Glutamatergic neuron (in vitro differentiated cells): ENCODE measurements at regions not wholly inside any gene's neighbourhood (a gene's known extent, or its start where the extent isn't known, plus 50 kb on each side); places are given as distances from the start of the nearest gene placed in this dataset.

Source experiments
- DNase-seq: peaks from one replicate; pipeline ENCODE4 v3.0.0; 2022
- H3K27ac Mint-ChIP-seq: one replicate; pipeline ENCODE4 v1.8.0; 2020; ENCODE audit warnings: mild to moderate bottlenecking, mixed read lengths, inconsistent platforms; ENCODE audit not compliant: unreplicated experiment
- H3K27me3 Mint-ChIP-seq: one replicate; pipeline ENCODE4 v1.8.0; 2020; ENCODE audit warnings: mild to moderate bottlenecking, moderate library complexity, mixed read lengths, inconsistent platforms; ENCODE audit not compliant: unreplicated experiment
- H3K36me3 Mint-ChIP-seq: one replicate; pipeline ENCODE4 v1.8.0; 2020; ENCODE audit warnings: mild to moderate bottlenecking, mixed read lengths, inconsistent platforms; ENCODE audit not compliant: unreplicated experiment
- H3K4me1 Mint-ChIP-seq: one replicate; pipeline ENCODE4 v1.8.0; 2020; ENCODE audit warnings: mild to moderate bottlenecking, low read depth, mixed read lengths, inconsistent platforms; ENCODE audit not compliant: unreplicated experiment
- H3K4me3 Mint-ChIP-seq: one replicate; pipeline ENCODE4 v1.8.0; 2020; ENCODE audit warnings: mild to moderate bottlenecking, mixed read lengths, inconsistent platforms; ENCODE audit not compliant: unreplicated experiment
- H3K9me3 Mint-ChIP-seq: one replicate; pipeline ENCODE4 v1.8.0; 2020; ENCODE audit warnings: mild to moderate bottlenecking, moderate library complexity, mixed read lengths, inconsistent platforms; ENCODE audit not compliant: unreplicated experiment
- TF ChIP-seq, protein P1 (sequence below): fragments of 200-600 bp; sonication (generic); IDR thresholded peaks from one replicate; pipeline ENCODE4 v1.5.0; 2021; ENCODE audit not compliant: partially characterized antibody, unreplicated experiment

DNA sequence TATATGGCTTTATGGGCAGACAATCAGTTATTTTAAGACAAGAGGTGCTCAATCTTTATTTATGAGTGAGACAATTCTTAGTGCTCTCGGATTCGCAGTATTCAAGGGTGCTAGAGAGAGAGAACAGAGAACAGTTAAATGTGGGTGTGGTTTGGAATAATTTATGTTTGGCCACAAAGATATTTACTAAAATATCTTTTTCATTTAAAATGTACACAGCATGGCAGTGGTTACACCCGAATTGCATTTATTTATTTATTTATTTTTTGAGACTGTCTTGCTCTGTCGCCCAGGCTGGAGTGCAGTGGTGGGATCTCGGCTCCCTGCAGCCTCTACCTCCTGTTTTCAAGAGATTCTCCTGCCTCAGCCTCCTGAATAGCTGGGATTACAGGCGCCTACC, 109.2 kb downstream of the CDCA7 start:
- H3K27me3 Mint-ChIP-seq = peaks cover 7% of the 10 kb centered on the region
- no peaks in the 10 kb centered on the region for H3K9me3 Mint-ChIP-seq
- DNase-seq = no peak
- H3K36me3 Mint-ChIP-seq = no peaks in the 10 kb centered on the region
- TF ChIP-seq, protein P1, sequence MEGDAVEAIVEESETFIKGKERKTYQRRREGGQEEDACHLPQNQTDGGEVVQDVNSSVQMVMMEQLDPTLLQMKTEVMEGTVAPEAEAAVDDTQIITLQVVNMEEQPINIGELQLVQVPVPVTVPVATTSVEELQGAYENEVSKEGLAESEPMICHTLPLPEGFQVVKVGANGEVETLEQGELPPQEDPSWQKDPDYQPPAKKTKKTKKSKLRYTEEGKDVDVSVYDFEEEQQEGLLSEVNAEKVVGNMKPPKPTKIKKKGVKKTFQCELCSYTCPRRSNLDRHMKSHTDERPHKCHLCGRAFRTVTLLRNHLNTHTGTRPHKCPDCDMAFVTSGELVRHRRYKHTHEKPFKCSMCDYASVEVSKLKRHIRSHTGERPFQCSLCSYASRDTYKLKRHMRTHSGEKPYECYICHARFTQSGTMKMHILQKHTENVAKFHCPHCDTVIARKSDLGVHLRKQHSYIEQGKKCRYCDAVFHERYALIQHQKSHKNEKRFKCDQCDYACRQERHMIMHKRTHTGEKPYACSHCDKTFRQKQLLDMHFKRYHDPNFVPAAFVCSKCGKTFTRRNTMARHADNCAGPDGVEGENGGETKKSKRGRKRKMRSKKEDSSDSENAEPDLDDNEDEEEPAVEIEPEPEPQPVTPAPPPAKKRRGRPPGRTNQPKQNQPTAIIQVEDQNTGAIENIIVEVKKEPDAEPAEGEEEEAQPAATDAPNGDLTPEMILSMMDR = no peak
- H3K4me1 Mint-ChIP-seq = peaks cover 9% of the 10 kb centered on the region
- H3K4me3 Mint-ChIP-seq = no peak overlapping the region
- H3K27ac Mint-ChIP-seq = no peak overlapping the region

DNA sequence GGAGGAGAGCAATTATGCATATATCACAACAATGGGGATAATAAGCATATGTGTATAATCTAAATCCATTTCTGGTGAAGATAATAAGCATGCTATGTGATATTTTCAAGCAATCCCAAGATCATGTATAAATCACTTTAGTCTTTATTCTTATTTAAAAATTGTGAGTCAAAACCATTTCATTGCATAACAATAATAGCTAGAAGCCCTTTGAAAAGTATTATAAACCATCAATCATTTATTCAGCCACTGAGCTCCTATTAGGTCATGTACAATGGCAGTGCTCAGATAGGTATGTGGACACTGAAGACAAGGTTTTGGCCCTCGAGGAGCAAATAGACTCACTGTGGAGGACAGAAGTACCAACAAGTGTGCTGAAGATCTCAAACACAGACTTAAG, 113.1 kb downstream of the CDCA7 start:
- TF ChIP-seq, protein P1 = no peak

DNA sequence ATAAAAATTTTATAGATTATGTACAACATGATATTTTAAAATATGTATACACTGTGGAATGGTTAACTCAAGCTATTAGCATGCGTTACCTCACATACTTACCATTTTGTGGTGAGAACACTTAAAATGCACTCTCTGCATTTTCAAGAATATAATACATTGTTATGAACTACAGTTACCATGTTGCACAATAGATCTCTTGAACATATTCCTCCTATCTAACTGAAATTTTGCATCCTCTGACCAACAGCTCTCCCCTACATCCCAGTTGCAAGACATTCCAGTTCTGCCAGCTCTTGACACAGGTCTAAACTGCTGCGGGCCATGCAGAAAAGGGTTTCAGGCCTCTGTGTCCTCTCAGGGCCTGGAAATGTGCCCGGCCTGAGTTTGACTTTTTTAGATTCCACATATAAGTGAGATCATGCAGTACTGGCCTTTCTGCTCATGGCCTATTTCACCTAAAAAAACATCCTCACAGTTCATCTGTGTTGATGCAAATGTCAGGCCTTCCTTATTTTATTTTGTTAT, 113.7 kb downstream of the CDCA7 start:
- Mint-ChIP-seq H3K9me3 (no peaks in the 10 kb centered on the region), H3K36me3 (no peaks in the 10 kb centered on the region), H3K4me3 (no peak overlapping the region), H3K4me1 (no peaks in the 10 kb centered on the region), H3K27ac (no peak overlapping the region), H3K27me3 (no peaks in the 10 kb centered on the region)
- TF ChIP-seq, protein P1 = no peak
- DNase-seq = no peak

More for the DNA sequence above, 113.1 kb downstream of the CDCA7 start:
- Mint-ChIP-seq H3K27me3 (no peaks in the 10 kb centered on the region), H3K4me1 (peaks cover 4% of the 10 kb centered on the region), H3K4me3 (no peak overlapping the region), H3K27ac (no peak overlapping the region), H3K9me3 (no peaks in the 10 kb centered on the region), H3K36me3 (no peaks in the 10 kb centered on the region)
- no peak for DNase-seq

DNA sequence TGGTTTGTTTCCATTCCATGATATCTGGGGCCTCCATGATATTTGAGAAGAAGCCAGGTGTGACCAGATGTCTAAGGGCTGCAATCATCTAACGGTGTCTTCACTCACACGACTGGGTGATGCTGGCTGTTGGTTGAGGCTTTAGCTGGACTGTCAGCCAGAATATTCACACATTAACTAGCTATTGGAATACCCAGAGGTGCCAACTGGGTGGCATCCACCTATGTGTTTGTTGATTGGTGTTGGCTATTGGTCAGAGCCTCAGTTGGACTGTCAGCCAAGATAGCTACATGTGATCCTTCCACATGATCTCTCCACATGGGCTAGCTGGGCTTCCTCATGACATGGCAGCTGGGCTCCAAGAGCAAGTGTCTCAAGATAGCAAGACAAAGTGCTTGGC, 117.4 kb downstream of the CDCA7 start:
- no peak overlapping the region for H3K4me3 Mint-ChIP-seq
- no peaks in the 10 kb centered on the region for H3K9me3 Mint-ChIP-seq
- no peaks in the 10 kb centered on the region for H3K36me3 Mint-ChIP-seq
- no peak for DNase-seq
- TF ChIP-seq, protein P1 = no peak
- no peaks in the 10 kb centered on the region for H3K27me3 Mint-ChIP-seq
- no peak overlapping the region for H3K27ac Mint-ChIP-seq
- H3K4me1 Mint-ChIP-seq = no peaks in the 10 kb centered on the region

DNA sequence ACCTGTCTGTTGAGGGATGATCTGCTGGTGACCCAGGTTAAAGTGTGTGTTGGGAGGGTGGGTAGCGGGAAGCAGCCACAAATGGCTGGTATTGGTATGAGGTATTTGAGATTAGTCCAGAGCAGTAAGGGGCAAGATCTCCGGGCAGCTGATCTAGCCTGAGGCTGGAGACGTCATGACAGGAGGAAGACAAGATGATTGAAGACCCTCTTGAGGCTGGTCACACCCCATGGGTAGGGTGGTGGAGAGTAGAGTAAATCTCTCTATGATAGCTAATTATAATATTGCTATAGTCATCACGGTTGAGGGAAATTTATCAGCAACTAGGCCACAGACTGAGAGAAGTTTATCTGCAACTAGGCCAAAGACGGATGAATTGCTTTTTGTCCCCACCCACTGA, 128.5 kb downstream of the CDCA7 start:
- no peak for DNase-seq
- TF ChIP-seq, protein P1 = no peak
- Mint-ChIP-seq H3K4me3 (no peak overlapping the region), H3K4me1 (no peaks in the 10 kb centered on the region), H3K27ac (no peak overlapping the region), H3K27me3 (no peaks in the 10 kb centered on the region), H3K9me3 (no peaks in the 10 kb centered on the region), H3K36me3 (no peaks in the 10 kb centered on the region)
